ENCODE measurements at regions not wholly inside any gene's neighbourhood (a gene's known extent, or its start where the extent isn't known, plus 50 kb on each side); places are given as distances from the start of the nearest gene placed in this dataset.

DNA sequence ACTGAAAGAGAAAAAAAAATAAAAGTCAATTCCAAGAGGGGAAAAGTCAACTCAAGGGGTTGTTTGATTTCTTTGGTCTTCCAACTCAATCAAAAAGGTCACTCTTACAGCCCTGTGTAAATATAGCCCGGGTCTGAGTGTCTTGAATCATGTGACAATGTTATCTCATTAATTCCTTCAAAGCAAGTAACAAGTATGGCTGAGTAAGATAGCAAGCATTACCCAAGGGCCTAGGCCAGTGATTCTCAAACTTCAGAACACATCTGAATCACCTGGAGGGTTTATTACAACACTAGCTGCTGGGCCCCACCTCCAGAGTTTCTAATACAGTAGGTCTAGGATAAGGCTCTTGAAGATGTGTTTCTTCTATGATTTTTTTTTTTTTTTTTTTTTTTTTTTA is 125.0 kb downstream of the PRLHR start:
- no peaks in the 10 kb centered on the region; the same call in 1 of the 2 replicates for H3K27me3 Mint-ChIP-seq (ENCODE audit: low read depth)
- H3K36me3 Mint-ChIP-seq, result no peaks in the 10 kb centered on the region
- no peak for DNase-seq (ENCODE audit: low spot score)
- ChIA-PET CTCF (interaction anchor here (0.9 to 3.7 kb wide), 2 partner anchors 11 kb away, joined by 3 to 12 read pairs; no protein-coding TSS in a partner anchor), POLR2A (no interaction called here)
- TF ChIP-seq ZBTB21 (CRISPR knock-in tag; IDR thresholded peaks at IDR 0.05; ENCODE audit: borderline replicate concordance) (no peak), ZNF232 (CRISPR knock-in tag; IDR thresholded peaks at IDR 0.05) (no peak), MYBL2 (CRISPR knock-in tag; IDR thresholded peaks at IDR 0.05) (no peak), EMX1 (CRISPR knock-in tag; IDR thresholded peaks at IDR 0.05) (no peak), FOXP1 (CRISPR knock-in tag; IDR thresholded peaks at IDR 0.05; ENCODE audit: borderline replicate concordance) (no peak), GABPB1 (CRISPR knock-in tag; IDR thresholded peaks at IDR 0.05) (no peak)
- TF ChIP-seq, protein P1, sequence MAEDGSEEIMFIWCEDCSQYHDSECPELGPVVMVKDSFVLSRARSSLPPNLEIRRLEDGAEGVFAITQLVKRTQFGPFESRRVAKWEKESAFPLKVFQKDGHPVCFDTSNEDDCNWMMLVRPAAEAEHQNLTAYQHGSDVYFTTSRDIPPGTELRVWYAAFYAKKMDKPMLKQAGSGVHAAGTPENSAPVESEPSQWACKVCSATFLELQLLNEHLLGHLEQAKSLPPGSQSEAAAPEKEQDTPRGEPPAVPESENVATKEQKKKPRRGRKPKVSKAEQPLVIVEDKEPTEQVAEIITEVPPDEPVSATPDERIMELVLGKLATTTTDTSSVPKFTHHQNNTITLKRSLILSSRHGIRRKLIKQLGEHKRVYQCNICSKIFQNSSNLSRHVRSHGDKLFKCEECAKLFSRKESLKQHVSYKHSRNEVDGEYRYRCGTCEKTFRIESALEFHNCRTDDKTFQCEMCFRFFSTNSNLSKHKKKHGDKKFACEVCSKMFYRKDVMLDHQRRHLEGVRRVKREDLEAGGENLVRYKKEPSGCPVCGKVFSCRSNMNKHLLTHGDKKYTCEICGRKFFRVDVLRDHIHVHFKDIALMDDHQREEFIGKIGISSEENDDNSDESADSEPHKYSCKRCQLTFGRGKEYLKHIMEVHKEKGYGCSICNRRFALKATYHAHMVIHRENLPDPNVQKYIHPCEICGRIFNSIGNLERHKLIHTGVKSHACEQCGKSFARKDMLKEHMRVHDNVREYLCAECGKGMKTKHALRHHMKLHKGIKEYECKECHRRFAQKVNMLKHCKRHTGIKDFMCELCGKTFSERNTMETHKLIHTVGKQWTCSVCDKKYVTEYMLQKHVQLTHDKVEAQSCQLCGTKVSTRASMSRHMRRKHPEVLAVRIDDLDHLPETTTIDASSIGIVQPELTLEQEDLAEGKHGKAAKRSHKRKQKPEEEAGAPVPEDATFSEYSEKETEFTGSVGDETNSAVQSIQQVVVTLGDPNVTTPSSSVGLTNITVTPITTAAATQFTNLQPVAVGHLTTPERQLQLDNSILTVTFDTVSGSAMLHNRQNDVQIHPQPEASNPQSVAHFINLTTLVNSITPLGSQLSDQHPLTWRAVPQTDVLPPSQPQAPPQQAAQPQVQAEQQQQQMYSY (CRISPR knock-in tag; IDR thresholded peaks at IDR 0.05), result no peak
- TF ChIP-seq, protein P2, sequence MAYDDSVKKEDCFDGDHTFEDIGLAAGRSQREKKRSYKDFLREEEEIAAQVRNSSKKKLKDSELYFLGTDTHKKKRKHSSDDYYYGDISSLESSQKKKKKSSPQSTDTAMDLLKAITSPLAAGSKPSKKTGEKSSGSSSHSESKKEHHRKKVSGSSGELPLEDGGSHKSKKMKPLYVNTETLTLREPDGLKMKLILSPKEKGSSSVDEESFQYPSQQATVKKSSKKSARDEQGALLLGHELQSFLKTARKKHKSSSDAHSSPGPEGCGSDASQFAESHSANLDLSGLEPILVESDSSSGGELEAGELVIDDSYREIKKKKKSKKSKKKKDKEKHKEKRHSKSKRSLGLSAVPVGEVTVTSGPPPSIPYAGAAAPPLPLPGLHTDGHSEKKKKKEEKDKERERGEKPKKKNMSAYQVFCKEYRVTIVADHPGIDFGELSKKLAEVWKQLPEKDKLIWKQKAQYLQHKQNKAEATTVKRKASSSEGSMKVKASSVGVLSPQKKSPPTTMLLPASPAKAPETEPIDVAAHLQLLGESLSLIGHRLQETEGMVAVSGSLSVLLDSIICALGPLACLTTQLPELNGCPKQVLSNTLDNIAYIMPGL (CRISPR knock-in tag; IDR thresholded peaks at IDR 0.05), result no peak
- TF ChIP-seq, protein P3, sequence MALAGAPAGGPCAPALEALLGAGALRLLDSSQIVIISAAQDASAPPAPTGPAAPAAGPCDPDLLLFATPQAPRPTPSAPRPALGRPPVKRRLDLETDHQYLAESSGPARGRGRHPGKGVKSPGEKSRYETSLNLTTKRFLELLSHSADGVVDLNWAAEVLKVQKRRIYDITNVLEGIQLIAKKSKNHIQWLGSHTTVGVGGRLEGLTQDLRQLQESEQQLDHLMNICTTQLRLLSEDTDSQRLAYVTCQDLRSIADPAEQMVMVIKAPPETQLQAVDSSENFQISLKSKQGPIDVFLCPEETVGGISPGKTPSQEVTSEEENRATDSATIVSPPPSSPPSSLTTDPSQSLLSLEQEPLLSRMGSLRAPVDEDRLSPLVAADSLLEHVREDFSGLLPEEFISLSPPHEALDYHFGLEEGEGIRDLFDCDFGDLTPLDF (CRISPR knock-in tag; IDR thresholded peaks at IDR 0.05), result no peak
- TF ChIP-seq, protein P4, sequence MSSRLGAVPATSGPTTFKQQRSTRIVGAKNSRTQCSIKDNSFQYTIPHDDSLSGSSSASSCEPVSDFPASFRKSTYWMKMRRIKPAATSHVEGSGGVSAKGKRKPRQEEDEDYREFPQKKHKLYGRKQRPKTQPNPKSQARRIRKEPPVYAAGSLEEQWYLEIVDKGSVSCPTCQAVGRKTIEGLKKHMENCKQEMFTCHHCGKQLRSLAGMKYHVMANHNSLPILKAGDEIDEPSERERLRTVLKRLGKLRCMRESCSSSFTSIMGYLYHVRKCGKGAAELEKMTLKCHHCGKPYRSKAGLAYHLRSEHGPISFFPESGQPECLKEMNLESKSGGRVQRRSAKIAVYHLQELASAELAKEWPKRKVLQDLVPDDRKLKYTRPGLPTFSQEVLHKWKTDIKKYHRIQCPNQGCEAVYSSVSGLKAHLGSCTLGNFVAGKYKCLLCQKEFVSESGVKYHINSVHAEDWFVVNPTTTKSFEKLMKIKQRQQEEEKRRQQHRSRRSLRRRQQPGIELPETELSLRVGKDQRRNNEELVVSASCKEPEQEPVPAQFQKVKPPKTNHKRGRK (CRISPR knock-in tag; IDR thresholded peaks at IDR 0.05; ENCODE audit: borderline replicate concordance), result no peak
- TF ChIP-seq, protein P5, sequence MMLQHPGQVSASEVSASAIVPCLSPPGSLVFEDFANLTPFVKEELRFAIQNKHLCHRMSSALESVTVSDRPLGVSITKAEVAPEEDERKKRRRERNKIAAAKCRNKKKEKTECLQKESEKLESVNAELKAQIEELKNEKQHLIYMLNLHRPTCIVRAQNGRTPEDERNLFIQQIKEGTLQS (CRISPR knock-in tag; conservative IDR thresholded peaks at IDR 0.05), result no peak
- TF ChIP-seq, protein P6, sequence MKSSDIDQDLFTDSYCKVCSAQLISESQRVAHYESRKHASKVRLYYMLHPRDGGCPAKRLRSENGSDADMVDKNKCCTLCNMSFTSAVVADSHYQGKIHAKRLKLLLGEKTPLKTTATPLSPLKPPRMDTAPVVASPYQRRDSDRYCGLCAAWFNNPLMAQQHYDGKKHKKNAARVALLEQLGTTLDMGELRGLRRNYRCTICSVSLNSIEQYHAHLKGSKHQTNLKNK (CRISPR knock-in tag; IDR thresholded peaks at IDR 0.05), result no peak
- H3K4me3 Mint-ChIP-seq, result no peak overlapping the region
- H3K27ac Mint-ChIP-seq, result no peak overlapping the region
- ATAC-seq, result no peak
- 0 out of 2 replicates have a peak, but pooled peaks cover 5% of the 10 kb centered on the region for H3K9me3 Mint-ChIP-seq
- H3K4me1 Mint-ChIP-seq, result 0 out of 2 replicates have a peak, but pooled peaks cover 9% of the 10 kb centered on the region

DNA sequence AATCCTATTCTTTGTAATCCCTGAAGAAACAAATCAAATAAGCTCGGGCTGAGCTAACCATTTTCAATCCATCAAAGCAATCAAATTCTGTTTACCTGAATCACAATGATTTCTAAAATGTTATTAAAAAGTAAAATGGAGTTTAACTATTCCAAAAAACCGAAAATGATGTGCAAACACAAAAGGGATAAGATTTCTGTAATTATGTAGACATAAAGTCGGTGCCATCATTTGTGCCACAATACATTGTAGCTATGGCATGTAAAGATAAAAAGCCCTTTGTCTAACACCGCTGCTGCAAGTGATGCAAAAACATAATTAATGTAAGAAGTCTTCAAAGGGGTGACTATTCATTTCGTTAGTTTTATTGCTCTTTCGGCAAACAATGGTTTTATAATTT is 125.1 kb upstream of the FAM204A start:
- POLR2A ChIA-PET, result no interaction called here

More for the DNA sequence above, 125.1 kb upstream of the FAM204A start:
- ATAC-seq, result no peak
- Mint-ChIP-seq H3K27ac (no peak overlapping the region), H3K9me3 (0 out of 2 replicates have a peak, but pooled peaks cover 3% of the 10 kb centered on the region), H3K4me1 (0 out of 2 replicates have a peak, but pooled peaks cover 6% of the 10 kb centered on the region), H3K27me3 (ENCODE audit: low read depth) (no peaks in the 10 kb centered on the region; the same call in 1 of the 2 replicates), H3K36me3 (no peaks in the 10 kb centered on the region), H3K4me3 (no peak overlapping the region)
- DNase-seq (ENCODE audit: low spot score), result no peak
- TF ChIP-seq SP1 (CRISPR knock-in tag; conservative IDR thresholded peaks at IDR 0.05) (no peak), NFE2L1 (CRISPR knock-in tag; IDR thresholded peaks at IDR 0.05) (no peak)
- TF ChIP-seq, protein P3 (CRISPR knock-in tag; IDR thresholded peaks at IDR 0.05), result no peak
- CTCF ChIA-PET, result no interaction called here
